ENCODE measurements at regions not wholly inside any gene's neighbourhood (a gene's known extent, or its start where the extent isn't known, plus 50 kb on each side); places are given as distances from the start of the nearest gene placed in this dataset.

DNA sequence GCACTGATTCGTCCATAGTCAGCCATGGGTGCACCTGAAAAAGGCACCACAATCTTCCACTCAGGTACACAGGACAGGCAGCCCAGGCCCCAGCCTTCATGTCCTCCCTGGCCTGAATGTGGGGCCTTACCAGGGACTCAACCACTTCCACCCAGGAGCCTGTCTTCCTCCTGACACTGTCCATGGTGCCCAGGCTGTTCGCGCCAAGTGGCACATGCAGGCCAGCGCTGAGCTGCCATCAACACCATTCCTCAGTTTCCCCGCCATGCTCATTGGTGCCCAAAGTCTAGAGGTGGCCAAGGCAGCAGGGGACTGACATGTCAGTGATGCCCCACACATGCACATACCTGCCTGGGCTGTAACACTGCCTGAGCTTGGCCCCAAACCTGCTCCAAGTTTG lies 322.2 kb upstream of the POU3F4 start:
- TF ChIP-seq RAD21 (IDR thresholded peaks at IDR 0.05; ENCODE audit: low read depth) (no peak), CREB1 (IDR thresholded peaks at IDR 0.05; ENCODE audit: low read depth) (no peak), EGR1 (IDR thresholded peaks at IDR 0.05) (no peak), ZBTB7A (IDR thresholded peaks at IDR 0.05; ENCODE audit: low read depth) (no peak), TAF1 (IDR thresholded peaks at IDR 0.05; ENCODE audit: low read depth) (no peak), EP300 (IDR thresholded peaks at IDR 0.05; ENCODE audit: borderline replicate concordance) (no peak), YY1 (IDR thresholded peaks at IDR 0.05; ENCODE audit: low read depth) (no peak), MAX (IDR thresholded peaks at IDR 0.05) (no peak), CEBPB (IDR thresholded peaks at IDR 0.05) (no peak)
- TF ChIP-seq, protein P1, sequence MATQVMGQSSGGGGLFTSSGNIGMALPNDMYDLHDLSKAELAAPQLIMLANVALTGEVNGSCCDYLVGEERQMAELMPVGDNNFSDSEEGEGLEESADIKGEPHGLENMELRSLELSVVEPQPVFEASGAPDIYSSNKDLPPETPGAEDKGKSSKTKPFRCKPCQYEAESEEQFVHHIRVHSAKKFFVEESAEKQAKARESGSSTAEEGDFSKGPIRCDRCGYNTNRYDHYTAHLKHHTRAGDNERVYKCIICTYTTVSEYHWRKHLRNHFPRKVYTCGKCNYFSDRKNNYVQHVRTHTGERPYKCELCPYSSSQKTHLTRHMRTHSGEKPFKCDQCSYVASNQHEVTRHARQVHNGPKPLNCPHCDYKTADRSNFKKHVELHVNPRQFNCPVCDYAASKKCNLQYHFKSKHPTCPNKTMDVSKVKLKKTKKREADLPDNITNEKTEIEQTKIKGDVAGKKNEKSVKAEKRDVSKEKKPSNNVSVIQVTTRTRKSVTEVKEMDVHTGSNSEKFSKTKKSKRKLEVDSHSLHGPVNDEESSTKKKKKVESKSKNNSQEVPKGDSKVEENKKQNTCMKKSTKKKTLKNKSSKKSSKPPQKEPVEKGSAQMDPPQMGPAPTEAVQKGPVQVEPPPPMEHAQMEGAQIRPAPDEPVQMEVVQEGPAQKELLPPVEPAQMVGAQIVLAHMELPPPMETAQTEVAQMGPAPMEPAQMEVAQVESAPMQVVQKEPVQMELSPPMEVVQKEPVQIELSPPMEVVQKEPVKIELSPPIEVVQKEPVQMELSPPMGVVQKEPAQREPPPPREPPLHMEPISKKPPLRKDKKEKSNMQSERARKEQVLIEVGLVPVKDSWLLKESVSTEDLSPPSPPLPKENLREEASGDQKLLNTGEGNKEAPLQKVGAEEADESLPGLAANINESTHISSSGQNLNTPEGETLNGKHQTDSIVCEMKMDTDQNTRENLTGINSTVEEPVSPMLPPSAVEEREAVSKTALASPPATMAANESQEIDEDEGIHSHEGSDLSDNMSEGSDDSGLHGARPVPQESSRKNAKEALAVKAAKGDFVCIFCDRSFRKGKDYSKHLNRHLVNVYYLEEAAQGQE (IDR thresholded peaks at IDR 0.05; ENCODE audit: low read depth), result peak; percentile 35; the same call in 1 of the 2 replicates
